ENCODE measurements at regions not wholly inside any gene's neighbourhood (a gene's known extent, or its start where the extent isn't known, plus 50 kb on each side); places are given as distances from the start of the nearest gene placed in this dataset.

DNA sequence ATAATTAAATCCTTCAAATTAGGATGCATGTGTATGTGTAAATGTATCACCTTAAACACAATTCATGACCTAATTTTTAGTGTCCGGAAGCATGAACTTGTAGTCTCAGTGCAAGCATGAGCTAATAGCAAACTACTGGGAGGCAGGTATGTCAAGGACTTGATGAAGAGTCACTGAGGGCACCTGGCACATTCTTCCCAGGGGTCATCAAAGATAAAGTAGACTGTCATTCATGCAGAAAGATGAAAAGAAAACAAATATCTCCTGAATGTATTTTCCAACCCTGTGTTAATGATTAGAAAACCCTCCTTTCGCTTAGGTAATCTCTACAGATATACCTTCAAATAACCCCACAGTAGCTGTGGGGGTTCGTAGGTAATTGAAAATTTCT lies 234.9 kb downstream of the SOCS6 start:
- no peaks in the 10 kb centered on the region for H3K9me3 ChIP-seq (ENCODE audit: low read depth)
- no peak overlapping the region for H2AFZ ChIP-seq
- H3K79me2 ChIP-seq, result no peaks in the 10 kb centered on the region
- H3K9me2 ChIP-seq (replicated peaks; ENCODE audit: insufficient read depth), result no peaks in the 10 kb centered on the region
- no peaks in the 10 kb centered on the region for H3K36me3 ChIP-seq (replicated peaks; ENCODE audit: insufficient read depth, low read depth)
- H3K4me3 ChIP-seq, result no peak overlapping the region
- 69% methylated on average over 3 of the region's 3 CpGs for WGBS (ENCODE audit: low lambda C conversion rate, missing lambda C conversion rate)
- no peak overlapping the region for H3K4me2 ChIP-seq
- no peaks in the 10 kb centered on the region for H4K20me1 ChIP-seq (ENCODE audit: insufficient read depth, poor library complexity, severe bottlenecking)
- DNase-seq (ENCODE audit: low spot score), result no peak
- no peaks in the 10 kb centered on the region for H3K27me3 ChIP-seq
- H3K4me1 ChIP-seq (ENCODE audit: insufficient read depth), result no peaks in the 10 kb centered on the region
- TF ChIP-seq EZH2 (IDR thresholded peaks at IDR 0.05; ENCODE audit: borderline replicate concordance) (no peak), EZH2phosphoT487 (IDR thresholded peaks at IDR 0.05; ENCODE audit: low read depth, severe bottlenecking, unreplicated experiment) (no peak)
- TF ChIP-seq, protein P1, sequence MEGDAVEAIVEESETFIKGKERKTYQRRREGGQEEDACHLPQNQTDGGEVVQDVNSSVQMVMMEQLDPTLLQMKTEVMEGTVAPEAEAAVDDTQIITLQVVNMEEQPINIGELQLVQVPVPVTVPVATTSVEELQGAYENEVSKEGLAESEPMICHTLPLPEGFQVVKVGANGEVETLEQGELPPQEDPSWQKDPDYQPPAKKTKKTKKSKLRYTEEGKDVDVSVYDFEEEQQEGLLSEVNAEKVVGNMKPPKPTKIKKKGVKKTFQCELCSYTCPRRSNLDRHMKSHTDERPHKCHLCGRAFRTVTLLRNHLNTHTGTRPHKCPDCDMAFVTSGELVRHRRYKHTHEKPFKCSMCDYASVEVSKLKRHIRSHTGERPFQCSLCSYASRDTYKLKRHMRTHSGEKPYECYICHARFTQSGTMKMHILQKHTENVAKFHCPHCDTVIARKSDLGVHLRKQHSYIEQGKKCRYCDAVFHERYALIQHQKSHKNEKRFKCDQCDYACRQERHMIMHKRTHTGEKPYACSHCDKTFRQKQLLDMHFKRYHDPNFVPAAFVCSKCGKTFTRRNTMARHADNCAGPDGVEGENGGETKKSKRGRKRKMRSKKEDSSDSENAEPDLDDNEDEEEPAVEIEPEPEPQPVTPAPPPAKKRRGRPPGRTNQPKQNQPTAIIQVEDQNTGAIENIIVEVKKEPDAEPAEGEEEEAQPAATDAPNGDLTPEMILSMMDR (IDR thresholded peaks at IDR 0.05; ENCODE audit: poor library complexity), result no peak
- no peak overlapping the region for H3K27ac ChIP-seq

DNA sequence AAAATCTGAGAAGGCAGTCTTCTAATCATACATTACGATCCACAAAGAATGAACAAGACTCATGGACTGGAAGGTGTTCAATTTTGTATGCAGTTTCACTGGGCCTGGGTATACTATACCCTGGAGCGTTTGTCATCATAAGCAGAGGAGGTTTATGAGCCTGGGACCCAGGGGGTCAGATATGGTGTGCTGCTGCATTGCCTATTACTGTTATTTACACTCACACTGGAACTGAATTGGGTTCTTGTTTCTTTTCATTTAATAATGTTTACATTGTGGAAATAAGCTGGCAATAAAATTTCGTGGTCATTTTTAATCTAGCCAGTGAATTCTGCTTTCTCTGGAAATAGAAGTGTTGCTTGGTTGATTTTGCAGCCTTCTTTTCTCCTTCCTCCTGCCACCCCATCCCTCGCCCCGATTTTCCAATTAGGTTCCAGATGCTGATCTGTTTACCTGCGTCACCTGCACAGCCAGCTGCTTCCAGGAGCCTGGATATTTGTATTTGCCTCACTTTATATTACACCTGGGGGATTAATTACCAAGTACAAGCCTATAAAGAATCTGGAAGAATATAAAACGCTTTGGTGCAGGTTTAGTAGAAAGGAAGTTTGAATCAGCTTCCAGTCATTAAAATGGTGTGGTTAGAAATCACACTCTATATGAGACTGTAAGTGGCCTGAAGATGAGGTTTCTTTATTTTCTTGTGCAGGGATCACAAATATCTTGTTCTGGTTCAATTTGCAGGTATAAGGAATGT lies 234.4 kb downstream of the SOCS6 start:
- no peak overlapping the region for H3K4me2 ChIP-seq
- H3K79me2 ChIP-seq, result no peaks in the 10 kb centered on the region
- no peak for TF ChIP-seq EZH2 (IDR thresholded peaks at IDR 0.05; ENCODE audit: borderline replicate concordance)
- TF ChIP-seq, protein P1 (IDR thresholded peaks at IDR 0.05; ENCODE audit: poor library complexity), result no peak
- no peak for TF ChIP-seq EZH2phosphoT487 (IDR thresholded peaks at IDR 0.05; ENCODE audit: low read depth, severe bottlenecking, unreplicated experiment)
- H3K27me3 ChIP-seq, result no peaks in the 10 kb centered on the region
- no peak overlapping the region for H2AFZ ChIP-seq
- H3K9me2 ChIP-seq (replicated peaks; ENCODE audit: insufficient read depth), result no peaks in the 10 kb centered on the region
- whole genome bisulfite sequencing (ENCODE audit: low lambda C conversion rate, missing lambda C conversion rate), result 68% methylated on average over 7 of the region's 7 CpGs
- H3K4me1 ChIP-seq (ENCODE audit: insufficient read depth), result no peaks in the 10 kb centered on the region
- no peaks in the 10 kb centered on the region for H4K20me1 ChIP-seq (ENCODE audit: insufficient read depth, poor library complexity, severe bottlenecking)
- no peak overlapping the region for H3K27ac ChIP-seq
- no peak overlapping the region for H3K4me3 ChIP-seq
- no peaks in the 10 kb centered on the region for H3K36me3 ChIP-seq (replicated peaks; ENCODE audit: insufficient read depth, low read depth)
- no peaks in the 10 kb centered on the region for H3K9me3 ChIP-seq (ENCODE audit: low read depth)
- no peak for DNase-seq (ENCODE audit: low spot score)

DNA sequence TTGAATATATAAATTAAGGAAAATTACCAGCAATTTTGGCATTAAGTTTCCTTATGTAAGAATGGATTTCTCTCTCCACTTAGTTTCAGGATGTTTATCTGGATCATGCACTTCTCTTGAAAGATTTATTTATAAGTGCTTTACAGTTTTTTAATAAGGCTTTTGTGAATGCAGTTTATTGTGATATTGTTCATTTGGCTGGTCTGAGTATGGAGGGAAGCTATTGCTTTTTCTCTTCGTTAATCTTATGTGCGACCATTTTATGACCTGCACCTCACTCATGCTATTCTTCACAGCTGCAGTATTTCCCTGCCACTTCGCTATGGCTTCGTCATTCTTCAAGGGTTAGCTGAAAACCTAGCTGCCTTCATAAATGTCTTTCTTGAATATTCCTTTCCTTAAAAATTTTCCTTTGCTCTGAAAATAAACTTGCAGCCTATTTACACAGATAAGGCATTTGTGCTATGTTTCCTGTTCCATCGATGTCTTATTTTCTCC lies 233.4 kb downstream of the SOCS6 start:
- Histone ChIP-seq H3K27me3 (no peaks in the 10 kb centered on the region), H3K9me2 (replicated peaks; ENCODE audit: insufficient read depth) (no peaks in the 10 kb centered on the region), H4K20me1 (ENCODE audit: insufficient read depth, poor library complexity, severe bottlenecking) (no peaks in the 10 kb centered on the region), H3K9me3 (ENCODE audit: low read depth) (no peaks in the 10 kb centered on the region), H2AFZ (no peak overlapping the region), H3K4me1 (ENCODE audit: insufficient read depth) (no peaks in the 10 kb centered on the region), H3K4me3 (no peak overlapping the region), H3K36me3 (replicated peaks; ENCODE audit: insufficient read depth, low read depth) (no peaks in the 10 kb centered on the region), H3K4me2 (no peak overlapping the region), H3K27ac (no peak overlapping the region), H3K79me2 (no peaks in the 10 kb centered on the region)
- DNase-seq (ENCODE audit: low spot score), result no peak
- WGBS (ENCODE audit: low lambda C conversion rate, missing lambda C conversion rate), result 75% methylated on average over 5 of the region's 5 CpGs
- no peak for TF ChIP-seq EZH2phosphoT487 (IDR thresholded peaks at IDR 0.05; ENCODE audit: low read depth, severe bottlenecking, unreplicated experiment)
- TF ChIP-seq, protein P1 (IDR thresholded peaks at IDR 0.05; ENCODE audit: poor library complexity), result no peak
- TF ChIP-seq EZH2 (IDR thresholded peaks at IDR 0.05; ENCODE audit: borderline replicate concordance), result no peak
